GM19468 (cell line): ENCODE measurements at regions not wholly inside any gene's neighbourhood (a gene's known extent, or its start where the extent isn't known, plus 50 kb on each side); places are given as distances from the start of the nearest gene placed in this dataset.
"Not testable (repeated sequence)": the region's sequence is repeated elsewhere in the genome, so short reads cannot be mapped to it uniquely, and the experiment has no call there.

ENCODE experiments used
- ATAC-seq: cut with Tn5 transposase; IDR thresholded peaks from one replicate; pipeline ENCODE4 v1.9.1; 2021; ENCODE audit warnings: mild to moderate bottlenecking, moderate library complexity, moderate number of reproducible peaks; ENCODE audit not compliant: unreplicated experiment; ENCODE audit errors: extremely low read depth

DNA sequence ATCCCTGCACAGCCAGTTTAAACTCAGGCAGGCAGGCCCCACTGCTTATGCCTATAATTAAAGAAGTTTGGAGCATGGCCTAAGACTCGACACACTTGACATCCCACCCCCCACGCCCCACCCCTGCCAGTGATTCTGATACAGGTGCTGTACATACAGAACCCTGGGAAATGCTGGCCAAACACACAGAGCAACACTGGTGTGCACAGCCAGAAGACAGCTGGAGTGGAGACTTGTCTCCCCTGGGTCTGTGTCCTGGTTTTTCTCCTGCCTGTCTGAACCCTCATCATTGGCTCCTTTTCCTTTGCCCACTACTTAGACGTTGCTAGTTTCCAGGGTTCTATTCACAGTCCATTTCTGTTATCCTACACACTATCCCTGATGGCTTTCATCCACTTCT is 76.8 kb downstream of the DLEU7 start:
- ATAC-seq = no peak

DNA sequence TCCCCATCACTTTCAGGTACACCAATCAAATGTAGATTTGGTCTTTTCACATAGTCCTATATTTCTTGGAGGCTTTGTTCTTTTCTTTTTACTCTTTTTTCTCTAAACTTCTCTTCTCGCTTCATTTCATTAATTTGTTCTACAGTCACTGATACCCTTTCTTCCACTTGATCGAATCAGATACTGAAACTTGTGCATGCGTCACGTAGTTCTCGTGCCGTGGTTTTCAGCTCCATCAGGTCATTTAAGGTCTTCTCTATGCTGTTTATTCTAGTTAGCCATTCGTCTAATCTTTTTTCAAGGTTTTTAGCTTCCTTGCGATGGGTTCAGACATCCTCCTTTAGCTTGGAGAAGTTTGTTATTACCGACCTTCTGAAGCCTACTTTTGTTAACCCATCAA is 70.6 kb downstream of the DLEU7 start:
- ATAC-seq = not testable (repeated sequence)
